Naive B cell (primary cell): ENCODE measurements at regions not wholly inside any gene's neighbourhood (a gene's known extent, or its start where the extent isn't known, plus 50 kb on each side); places are given as distances from the start of the nearest gene placed in this dataset.
A peak's percentile ranks its signal among the peaks of the same experiment; 100 is the strongest.

Experiments used
- ATAC-seq, 2 donors: fragments of 150-1000 bp; cut with Tn5 transposase; 2 replicates each; pipeline ENCODE4 v1.10.0; 2021; ENCODE audit warnings: low read depth in 2 of 2, mild to moderate bottlenecking in 2 of 2, moderate library complexity in 2 of 2
- DNase-seq: peaks from one replicate; pipeline ENCODE4 v3.0.0; 2022
- H3K27ac Mint-ChIP-seq, 6 donors: one replicate each; pipeline ENCODE4 v1.8.0; 2020 to 2022; ENCODE audit warnings: mild to moderate bottlenecking in 6 of 6, mixed read lengths in 6 of 6, moderate library complexity in 5 of 6, inconsistent platforms in 2 of 6
- H3K27me3 Mint-ChIP-seq, 3 donors: one replicate each; pipeline ENCODE4 v1.8.0; 2021 to 2022; ENCODE audit warnings: mixed read lengths in 3 of 3, mild to moderate bottlenecking in 1 of 3
- H3K36me3 Mint-ChIP-seq, 2 donors: one replicate each; pipeline ENCODE4 v1.8.0; 2020 to 2022; ENCODE audit warnings: mixed read lengths in 2 of 2, inconsistent platforms in 1 of 2, mild to moderate bottlenecking in 1 of 2
- H3K4me1 Mint-ChIP-seq, 3 donors: one replicate each; pipeline ENCODE4 v1.8.0; 2020 to 2022; ENCODE audit warnings: mixed read lengths in 3 of 3, inconsistent platforms in 1 of 3, mild to moderate bottlenecking in 1 of 3, moderate library complexity in 1 of 3
- H3K4me3 Mint-ChIP-seq, 8 donors: one replicate each; pipeline ENCODE4 v1.8.0; 2020 to 2022; ENCODE audit warnings: mild to moderate bottlenecking in 8 of 8, mixed read lengths in 8 of 8, moderate library complexity in 8 of 8, inconsistent platforms in 2 of 8
- H3K9me3 Mint-ChIP-seq, 7 donors: one replicate each; pipeline ENCODE4 v1.8.0; 2020 to 2022; ENCODE audit warnings: mixed read lengths in 7 of 7, mild to moderate bottlenecking in 5 of 7, inconsistent platforms in 2 of 7, moderate library complexity in 1 of 7

- ATAC-seq, result no peak
- H3K27ac Mint-ChIP-seq, result no peak overlapping the region
- H3K4me1 Mint-ChIP-seq, result no peaks in the 10 kb centered on the region
- H3K9me3 Mint-ChIP-seq, result no peaks in the 10 kb centered on the region
- peaks cover 0 to 13% (median 6%) of the 10 kb centered on the region in 3 donors for H3K27me3 Mint-ChIP-seq
- no peak overlapping the region for H3K4me3 Mint-ChIP-seq
- H3K36me3 Mint-ChIP-seq, result no peaks in the 10 kb centered on the region
- DNase-seq, result no peak
Observed at GRCh38 chr7:156140896-156141295, 328.6 kb upstream of the SHH start.

GRCh38 chr7:156140447-156140846, 328.2 kb upstream of the SHH start:
- H3K4me1 Mint-ChIP-seq, result no peaks in the 10 kb centered on the region
- no peak overlapping the region for H3K27ac Mint-ChIP-seq
- ATAC-seq, result no peak
- H3K4me3 Mint-ChIP-seq, result no peak overlapping the region
- H3K36me3 Mint-ChIP-seq, result no peaks in the 10 kb centered on the region
- H3K27me3 Mint-ChIP-seq, result peaks cover 0 to 17% (median 10%) of the 10 kb centered on the region in 3 donors
- H3K9me3 Mint-ChIP-seq, result no peaks in the 10 kb centered on the region
- DNase-seq, result no peak

GRCh38 chr7:156139633-156140032, 327.4 kb upstream of the SHH start:
- peaks cover 0 to 17% (median 8%) of the 10 kb centered on the region in 3 donors for H3K27me3 Mint-ChIP-seq
- no peaks in the 10 kb centered on the region for H3K36me3 Mint-ChIP-seq
- no peak for ATAC-seq

GRCh38 chr7:156139112-156139511, 326.8 kb upstream of the SHH start:
- Mint-ChIP-seq H3K4me3 (no peak overlapping the region), H3K27me3 (peaks cover 0 to 17% (median 8%) of the 10 kb centered on the region in 3 donors), H3K9me3 (no peaks in the 10 kb centered on the region), H3K4me1 (no peaks in the 10 kb centered on the region), H3K36me3 (no peaks in the 10 kb centered on the region), H3K27ac (no peak overlapping the region)
- DNase-seq, result no peak
- no peak for ATAC-seq

More at GRCh38 chr7:156139633-156140032, 327.4 kb upstream of the SHH start:
- no peak overlapping the region for H3K27ac Mint-ChIP-seq
- no peaks in the 10 kb centered on the region for H3K4me1 Mint-ChIP-seq
- DNase-seq, result no peak
- H3K9me3 Mint-ChIP-seq, result no peaks in the 10 kb centered on the region
- H3K4me3 Mint-ChIP-seq, result no peak overlapping the region

GRCh38 chr7:156131881-156132280, 319.6 kb upstream of the SHH start:
- H3K36me3 Mint-ChIP-seq, result no peaks in the 10 kb centered on the region
- no peak for DNase-seq
- H3K4me3 Mint-ChIP-seq, result no peak overlapping the region
- no peak overlapping the region for H3K27ac Mint-ChIP-seq
- H3K9me3 Mint-ChIP-seq, result peaks cover 3 to 13% (median 5%) of the 10 kb centered on the region in 7 donors
- peaks cover 0 to 13% (median 6%) of the 10 kb centered on the region in 3 donors for H3K27me3 Mint-ChIP-seq
- no peak for ATAC-seq
- no peaks in the 10 kb centered on the region for H3K4me1 Mint-ChIP-seq

GRCh38 chr7:156129522-156129921, 317.3 kb upstream of the SHH start:
- H3K27ac Mint-ChIP-seq, result no peak overlapping the region
- H3K4me3 Mint-ChIP-seq, result no peak overlapping the region
- H3K36me3 Mint-ChIP-seq, result no peaks in the 10 kb centered on the region
- DNase-seq (no peak), ATAC-seq (no peak)
- no peaks in the 10 kb centered on the region for H3K4me1 Mint-ChIP-seq
- peaks cover 0 to 5% (median 0%) of the 10 kb centered on the region in 3 donors for H3K27me3 Mint-ChIP-seq
- H3K9me3 Mint-ChIP-seq, result peaks cover 3 to 13% (median 5%) of the 10 kb centered on the region in 7 donors

GRCh38 chr7:156128496-156128895, 316.2 kb upstream of the SHH start:
- no peak for ATAC-seq
- Mint-ChIP-seq H3K27me3 (peaks cover 0 to 5% (median 0%) of the 10 kb centered on the region in 3 donors), H3K9me3 (peaks cover 3 to 13% (median 5%) of the 10 kb centered on the region in 7 donors), H3K27ac (no peak overlapping the region), H3K4me1 (no peaks in the 10 kb centered on the region), H3K4me3 (no peak overlapping the region), H3K36me3 (no peaks in the 10 kb centered on the region)
- DNase-seq, result no peak

GRCh38 chr7:156127166-156128134, 315.2 kb upstream of the SHH start:
- H3K27ac Mint-ChIP-seq, result peak overlapping the region in 1 of 6 donors; percentile 76
- DNase-seq (no peak), ATAC-seq (no peak)
- peaks cover 0 to 11% (median 4%) of the 10 kb centered on the region in 7 donors for H3K9me3 Mint-ChIP-seq
- H3K27me3 Mint-ChIP-seq, result peaks cover 0 to 3% (median 0%) of the 10 kb centered on the region in 3 donors
- H3K4me1 Mint-ChIP-seq, result no peaks in the 10 kb centered on the region
- H3K36me3 Mint-ChIP-seq, result no peaks in the 10 kb centered on the region
- H3K4me3 Mint-ChIP-seq, result no peak overlapping the region

GRCh38 chr7:156125841-156126730, 313.8 kb upstream of the SHH start:
- no peak for DNase-seq
- no peaks in the 10 kb centered on the region for H3K27me3 Mint-ChIP-seq
- H3K27ac Mint-ChIP-seq, result no peak overlapping the region
- no peaks in the 10 kb centered on the region for H3K36me3 Mint-ChIP-seq
- H3K4me1 Mint-ChIP-seq, result no peaks in the 10 kb centered on the region
- no peak for ATAC-seq
- peaks cover 0 to 3% (median 1%) of the 10 kb centered on the region in 7 donors for H3K9me3 Mint-ChIP-seq
- H3K4me3 Mint-ChIP-seq, result no peak overlapping the region

GRCh38 chr7:156124356-156124755, 312.1 kb upstream of the SHH start:
- peaks cover 0 to 5% (median 0%) of the 10 kb centered on the region in 3 donors for H3K27me3 Mint-ChIP-seq
- no peaks in the 10 kb centered on the region for H3K36me3 Mint-ChIP-seq
- H3K27ac Mint-ChIP-seq, result no peak overlapping the region
- ATAC-seq (no peak), DNase-seq (no peak)
- H3K4me3 Mint-ChIP-seq, result no peak overlapping the region
- H3K4me1 Mint-ChIP-seq, result no peaks in the 10 kb centered on the region
- H3K9me3 Mint-ChIP-seq, result peaks cover 0 to 2% (median 0%) of the 10 kb centered on the region in 7 donors

GRCh38 chr7:156123362-156123761, 311.1 kb upstream of the SHH start:
- H3K27ac Mint-ChIP-seq, result no peak overlapping the region
- peaks cover 0 to 2% (median 0%) of the 10 kb centered on the region in 7 donors for H3K9me3 Mint-ChIP-seq
- ATAC-seq (no peak), DNase-seq (no peak)
- H3K4me3 Mint-ChIP-seq, result no peak overlapping the region
- no peaks in the 10 kb centered on the region for H3K36me3 Mint-ChIP-seq
- H3K4me1 Mint-ChIP-seq, result no peaks in the 10 kb centered on the region
- H3K27me3 Mint-ChIP-seq, result peaks cover 0 to 5% (median 0%) of the 10 kb centered on the region in 3 donors

GRCh38 chr7:156122752-156123354, 310.6 kb upstream of the SHH start:
- H3K4me1 Mint-ChIP-seq, result no peaks in the 10 kb centered on the region
- ATAC-seq (no peak), DNase-seq (no peak)
- H3K4me3 Mint-ChIP-seq, result no peak overlapping the region
- no peaks in the 10 kb centered on the region for H3K36me3 Mint-ChIP-seq
- peaks cover 0 to 2% (median 0%) of the 10 kb centered on the region in 7 donors for H3K9me3 Mint-ChIP-seq
- peaks cover 0 to 5% (median 0%) of the 10 kb centered on the region in 3 donors for H3K27me3 Mint-ChIP-seq
- H3K27ac Mint-ChIP-seq, result no peak overlapping the region

- Mint-ChIP-seq H3K36me3 (no peaks in the 10 kb centered on the region), H3K27me3 (peaks cover 0 to 5% (median 0%) of the 10 kb centered on the region in 3 donors), H3K27ac (no peak overlapping the region), H3K4me3 (no peak overlapping the region), H3K9me3 (peaks cover 0 to 2% (median 0%) of the 10 kb centered on the region in 7 donors), H3K4me1 (no peaks in the 10 kb centered on the region)
- DNase-seq (no peak), ATAC-seq (no peak)
Observed at GRCh38 chr7:156121956-156122355, 309.7 kb upstream of the SHH start.
